Naive thymus-derived CD4-positive, alpha-beta T cell (primary cell): ENCODE measurements at regions not wholly inside any gene's neighbourhood (a gene's known extent, or its start where the extent isn't known, plus 50 kb on each side); places are given as distances from the start of the nearest gene placed in this dataset.

Source experiments
- ATAC-seq: fragments of 150-1000 bp; cut with Tn5 transposase; 2 replicates; pipeline ENCODE4 v1.10.0; 2021; ENCODE audit warnings: mild to moderate bottlenecking, moderate library complexity
- CTCF ChIA-PET: fragments of 350-600 bp; sonication (Branson Sonifier 250); formaldehyde crosslinking; loops from one replicate; lab custom pipeline; 2021; ENCODE audit warnings: antibody characterized with exemption; lab: Charles Lee
- POLR2A ChIA-PET: fragments of 350-600 bp; sonication (Branson Sonifier 250); formaldehyde crosslinking; loops from one replicate; lab custom pipeline; 2021; ENCODE audit warnings: antibody characterized with exemption, inconsistent platforms; lab: Charles Lee
- DNase-seq, 9 donors: peaks; one replicate each; pipeline versions ENCODE4 v3.0.0 to v3.0.0-alpha.2; 2020 to 2022; ENCODE audit warnings: mixed read lengths in 1 of 9
- H3K27ac ChIP-seq: one replicate; pipeline ENCODE4 v1.7.0; 2013; ENCODE audit warnings: mild to moderate bottlenecking, low read depth, low read length, moderate library complexity
- H3K27me3 ChIP-seq, 2 donors: one replicate each; pipeline ENCODE4 v1.7.0; 2013; ENCODE audit warnings: low read length in 2 of 2, mild to moderate bottlenecking in 2 of 2, moderate library complexity in 2 of 2; ENCODE audit not compliant: control insufficient read depth in 2 of 2, insufficient read depth in 2 of 2
- H3K36me3 ChIP-seq, 3 experiments: 1 replicate in 2 of 3; 2 replicates in 1 of 3; pipeline ENCODE4 v1.7.0; 2013; ENCODE audit warnings: low read length in 3 of 3, mild to moderate bottlenecking in 3 of 3, moderate library complexity in 1 of 3; ENCODE audit not compliant: insufficient read depth in 3 of 3, control insufficient read depth in 2 of 3
- H3K4me1 ChIP-seq, 2 donors: one replicate each; pipeline ENCODE4 v1.7.0; 2013; ENCODE audit warnings: low read length in 2 of 2, mild to moderate bottlenecking in 2 of 2, moderate library complexity in 1 of 2; ENCODE audit not compliant: control insufficient read depth in 2 of 2, insufficient read depth in 2 of 2
- H3K4me3 ChIP-seq: 2 replicates; pipeline ENCODE4 v1.7.0; 2013; ENCODE audit warnings: mild to moderate bottlenecking, low read length
- H3K9me3 ChIP-seq, 3 experiments: 1 replicate in 2 of 3; 2 replicates in 1 of 3; pipeline ENCODE4 v1.7.0; 2013; ENCODE audit warnings: low read length in 3 of 3; ENCODE audit not compliant: control insufficient read depth in 2 of 3
- H3K27ac Mint-ChIP-seq, 9 donors: one replicate each; pipeline ENCODE4 v1.8.0; 2020 to 2022; ENCODE audit warnings: mixed read lengths in 9 of 9, mild to moderate bottlenecking in 8 of 9, moderate library complexity in 5 of 9, inconsistent platforms in 2 of 9
- H3K27me3 Mint-ChIP-seq, 5 donors: one replicate each; pipeline ENCODE4 v1.8.0; 2021 to 2022; ENCODE audit warnings: mixed read lengths in 5 of 5, mild to moderate bottlenecking in 1 of 5
- H3K36me3 Mint-ChIP-seq, 5 donors: one replicate each; pipeline ENCODE4 v1.8.0; 2020 to 2022; ENCODE audit warnings: mixed read lengths in 5 of 5, mild to moderate bottlenecking in 3 of 5, inconsistent platforms in 1 of 5
- H3K4me1 Mint-ChIP-seq, 7 donors: one replicate each; pipeline ENCODE4 v1.8.0; 2020 to 2022; ENCODE audit warnings: mixed read lengths in 7 of 7, mild to moderate bottlenecking in 3 of 7, inconsistent platforms in 1 of 7
- H3K4me3 Mint-ChIP-seq, 10 donors: one replicate each; pipeline ENCODE4 v1.8.0; 2020 to 2022; ENCODE audit warnings: mild to moderate bottlenecking in 10 of 10, mixed read lengths in 10 of 10, moderate library complexity in 6 of 10, inconsistent platforms in 2 of 10
- H3K9me3 Mint-ChIP-seq, 11 donors: one replicate each; pipeline ENCODE4 v1.8.0; 2020 to 2022; ENCODE audit warnings: mixed read lengths in 11 of 11, mild to moderate bottlenecking in 4 of 11, inconsistent platforms in 1 of 11, moderate library complexity in 1 of 11
- intact Hi-C, 2 donors: fragments of 100-400 bp; cut with micrococcal nuclease; formaldehyde crosslinking; loops; one replicate each; pipeline ENCODE4 v1.15.1; 2023

GRCh38 chr12:113670742-113671141 is 199.1 kb upstream of the LHX5 start:
- Histone ChIP-seq H3K36me3 (no peaks in the 10 kb centered on the region), H3K27ac (no peak overlapping the region), H3K9me3 (no peaks in the 10 kb centered on the region), H3K4me3 (no peak overlapping the region), H3K27me3 (no peaks in the 10 kb centered on the region), H3K4me1 (no peaks in the 10 kb centered on the region)
- Mint-ChIP-seq H3K36me3 (no peaks in the 10 kb centered on the region), H3K27me3 (peaks cover 19 to 54% (median 27%) of the 10 kb centered on the region in 5 donors), H3K27ac (no peak overlapping the region), H3K4me3 (no peak overlapping the region), H3K9me3 (peaks cover 0 to 5% (median 0%) of the 10 kb centered on the region in 11 donors), H3K4me1 (no peaks in the 10 kb centered on the region)
- ATAC-seq (no peak), DNase-seq (no peak)
- intact Hi-C loops = no loop called here
- CTCF ChIA-PET = no interaction called here
- POLR2A ChIA-PET = no interaction called here

DNA sequence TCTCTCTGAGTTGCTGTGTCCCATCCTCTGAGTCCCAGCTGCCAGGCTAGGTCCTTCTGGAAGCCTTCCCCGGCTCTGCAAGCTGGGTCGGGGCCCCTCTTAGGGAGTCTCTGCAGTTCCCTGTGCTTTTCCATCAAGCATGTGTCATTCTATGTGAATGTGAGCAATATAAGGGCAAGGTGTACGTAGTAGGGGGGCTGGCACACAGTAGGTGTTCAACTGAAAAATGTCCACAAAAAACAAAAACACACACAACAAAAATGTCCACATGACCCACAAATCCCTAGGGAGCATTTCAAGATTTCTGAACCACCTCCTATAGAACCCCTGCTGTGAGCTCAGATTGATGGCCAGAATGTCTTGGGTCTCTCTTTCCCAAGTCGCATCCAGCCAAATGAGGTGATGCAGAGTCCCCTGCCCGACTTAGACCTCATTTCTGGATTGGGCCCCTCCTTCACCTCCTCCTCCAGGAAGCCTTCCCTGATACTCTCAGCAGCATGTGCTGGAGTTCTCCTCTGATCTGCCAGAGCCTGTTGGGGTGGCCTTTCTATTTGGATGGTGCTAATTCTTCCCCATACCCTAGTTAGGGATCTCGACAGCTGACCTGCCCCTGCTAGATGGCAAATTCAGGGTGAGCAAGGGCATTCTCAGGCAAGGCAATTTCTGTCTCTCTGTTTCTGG is 196.1 kb upstream of the LHX5 start:
- Histone ChIP-seq H3K27me3 (no peaks in the 10 kb centered on the region), H3K27ac (no peak overlapping the region), H3K9me3 (no peaks in the 10 kb centered on the region), H3K36me3 (no peaks in the 10 kb centered on the region), H3K4me1 (no peaks in the 10 kb centered on the region), H3K4me3 (no peak overlapping the region)
- no peak overlapping the region for H3K4me3 Mint-ChIP-seq
- ChIA-PET CTCF (no interaction called here), POLR2A (no interaction called here)
- no peaks in the 10 kb centered on the region for H3K4me1 Mint-ChIP-seq
- H3K36me3 Mint-ChIP-seq = no peaks in the 10 kb centered on the region
- peaks cover 17 to 60% (median 30%) of the 10 kb centered on the region in 5 donors for H3K27me3 Mint-ChIP-seq
- H3K9me3 Mint-ChIP-seq = peaks cover 0 to 2% (median 0%) of the 10 kb centered on the region in 11 donors
- DNase-seq (no peak), ATAC-seq (no peak)
- intact Hi-C loops = no loop called here
- H3K27ac Mint-ChIP-seq = no peak overlapping the region

- Histone ChIP-seq H3K4me3 (no peak overlapping the region), H3K27ac (no peak overlapping the region), H3K36me3 (no peaks in the 10 kb centered on the region), H3K27me3 (no peaks in the 10 kb centered on the region), H3K9me3 (no peaks in the 10 kb centered on the region), H3K4me1 (no peaks in the 10 kb centered on the region)
- Mint-ChIP-seq H3K4me3 (no peak overlapping the region), H3K9me3 (peaks cover 0 to 2% (median 0%) of the 10 kb centered on the region in 11 donors), H3K4me1 (no peaks in the 10 kb centered on the region), H3K36me3 (no peaks in the 10 kb centered on the region), H3K27ac (no peak overlapping the region), H3K27me3 (peaks cover 17 to 64% (median 30%) of the 10 kb centered on the region in 5 donors)
- intact Hi-C loops = no loop called here
- ATAC-seq = no peak
- POLR2A ChIA-PET = no interaction called here
- CTCF ChIA-PET = no interaction called here
- no peak for DNase-seq
Observed at GRCh38 chr12:113667095-113667494, 195.4 kb upstream of the LHX5 start.

- no peaks in the 10 kb centered on the region for H3K27me3 ChIP-seq
- Mint-ChIP-seq H3K4me3 (no peak overlapping the region), H3K27me3 (peaks cover 15 to 59% (median 33%) of the 10 kb centered on the region in 5 donors), H3K4me1 (no peaks in the 10 kb centered on the region), H3K27ac (no peak overlapping the region), H3K36me3 (no peaks in the 10 kb centered on the region), H3K9me3 (peaks cover 0 to 2% (median 0%) of the 10 kb centered on the region in 11 donors)
- no peaks in the 10 kb centered on the region for H3K4me1 ChIP-seq
- CTCF ChIA-PET = no interaction called here
- no peak for DNase-seq
- no peaks in the 10 kb centered on the region for H3K36me3 ChIP-seq
- no peaks in the 10 kb centered on the region for H3K9me3 ChIP-seq
- no peak for ATAC-seq
- no peak overlapping the region for H3K4me3 ChIP-seq
- POLR2A ChIA-PET = no interaction called here
- intact Hi-C loops = no loop called here
- H3K27ac ChIP-seq = no peak overlapping the region
Observed at GRCh38 chr12:113666223-113666622, 194.6 kb upstream of the LHX5 start.

- H3K27me3 Mint-ChIP-seq = peaks cover 10 to 53% (median 31%) of the 10 kb centered on the region in 5 donors
Observed at GRCh38 chr12:113665457-113665856, 193.8 kb upstream of the LHX5 start.

DNA sequence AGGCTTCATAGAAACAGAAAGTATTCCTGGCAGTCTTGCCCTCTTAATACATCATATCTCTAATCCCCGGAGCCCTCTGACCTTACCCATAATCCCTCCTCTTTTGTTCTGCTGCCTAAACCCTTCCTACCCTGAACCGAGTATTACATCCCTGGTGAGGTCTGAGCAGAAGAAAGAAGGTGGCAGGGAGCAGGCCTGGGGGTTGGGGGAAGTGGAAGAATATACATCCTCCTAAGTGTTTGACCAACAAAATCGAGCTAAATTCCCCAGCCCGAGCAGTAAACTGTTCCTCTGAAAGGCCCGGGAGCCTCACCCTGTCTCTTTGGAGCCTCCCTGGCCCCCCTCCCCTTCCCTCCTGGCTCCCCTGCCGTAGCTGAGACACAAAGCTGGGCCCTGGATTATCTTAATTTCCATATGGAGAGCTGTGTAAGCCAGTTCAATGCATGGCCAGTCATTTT is 192.6 kb upstream of the LHX5 start:
- Mint-ChIP-seq H3K27me3 (peaks cover 0 to 43% (median 26%) of the 10 kb centered on the region in 5 donors), H3K27ac (no peak overlapping the region), H3K36me3 (no peaks in the 10 kb centered on the region), H3K9me3 (peaks cover 0 to 2% (median 0%) of the 10 kb centered on the region in 11 donors), H3K4me3 (no peak overlapping the region), H3K4me1 (no peaks in the 10 kb centered on the region)
- ATAC-seq (no peak), DNase-seq (no peak)
- CTCF ChIA-PET = no interaction called here
- no peak overlapping the region for H3K27ac ChIP-seq
- H3K36me3 ChIP-seq = no peaks in the 10 kb centered on the region
- POLR2A ChIA-PET = no interaction called here
- no peaks in the 10 kb centered on the region for H3K4me1 ChIP-seq
- H3K9me3 ChIP-seq = no peaks in the 10 kb centered on the region
- no peaks in the 10 kb centered on the region for H3K27me3 ChIP-seq
- intact Hi-C loops = no loop called here
- no peak overlapping the region for H3K4me3 ChIP-seq

More at GRCh38 chr12:113665457-113665856, 193.8 kb upstream of the LHX5 start:
- ChIA-PET POLR2A (no interaction called here), CTCF (no interaction called here)
- peaks cover 0 to 2% (median 0%) of the 10 kb centered on the region in 11 donors for H3K9me3 Mint-ChIP-seq
- peak; percentile 12 for ATAC-seq
- H3K4me1 Mint-ChIP-seq = no peaks in the 10 kb centered on the region
- no peaks in the 10 kb centered on the region for H3K36me3 Mint-ChIP-seq
- no peaks in the 10 kb centered on the region for H3K36me3 ChIP-seq
- no peak overlapping the region for H3K4me3 Mint-ChIP-seq
- H3K27me3 ChIP-seq = no peaks in the 10 kb centered on the region
- no peak overlapping the region for H3K4me3 ChIP-seq
- H3K4me1 ChIP-seq = no peaks in the 10 kb centered on the region
- no peak for DNase-seq
- H3K9me3 ChIP-seq = no peaks in the 10 kb centered on the region
- intact Hi-C loops = no loop called here
- H3K27ac Mint-ChIP-seq = no peak overlapping the region
- no peak overlapping the region for H3K27ac ChIP-seq

- ATAC-seq = no peak
- ChIA-PET POLR2A (no interaction called here), CTCF (no interaction called here)
- no peak for DNase-seq
- H3K9me3 Mint-ChIP-seq = peaks cover 0 to 3% (median under 1%) of the 10 kb centered on the region in 11 donors
- no peaks in the 10 kb centered on the region for H3K36me3 Mint-ChIP-seq
- H3K27ac ChIP-seq = no peak overlapping the region
- H3K9me3 ChIP-seq = no peaks in the 10 kb centered on the region
- H3K36me3 ChIP-seq = no peaks in the 10 kb centered on the region
- intact Hi-C loops = no loop called here
- H3K27ac Mint-ChIP-seq = no peak overlapping the region
- H3K27me3 Mint-ChIP-seq = peaks cover 0 to 43% (median 26%) of the 10 kb centered on the region in 5 donors
- H3K4me3 Mint-ChIP-seq = no peak overlapping the region
- no peak overlapping the region for H3K4me3 ChIP-seq
- H3K4me1 ChIP-seq = no peaks in the 10 kb centered on the region
- no peaks in the 10 kb centered on the region for H3K4me1 Mint-ChIP-seq
- no peaks in the 10 kb centered on the region for H3K27me3 ChIP-seq
Observed at GRCh38 chr12:113663396-113663795, 191.7 kb upstream of the LHX5 start.
